HEK293 (cell line): ENCODE measurements at regions not wholly inside any gene's neighbourhood (a gene's known extent, or its start where the extent isn't known, plus 50 kb on each side); places are given as distances from the start of the nearest gene placed in this dataset.

Experiments
- CTCF ChIA-PET: fragments of 350-600 bp; formaldehyde crosslinking; extraction: SDS; loops from one replicate; lab custom pipeline; 2021; ENCODE audit warnings: antibody characterized with exemption; lab: Yijun Ruan, JAX
- POLR2A ChIA-PET: fragments of 300-600 bp; formaldehyde crosslinking; extraction: SDS; loops from one replicate; lab custom pipeline; 2020; ENCODE audit warnings: antibody characterized with exemption, inconsistent platforms; lab: Yijun Ruan, JAX
- H3K27ac ChIP-seq: fragments of 200-500 bp; sonication (Bioruptor generic); 2 replicates; pipeline ENCODE4 v1.5.1; 2014; ENCODE audit warnings: low read depth, low read length, control low read depth, inconsistent platforms; ENCODE audit errors: extremely low read depth
- H3K36me3 ChIP-seq, 2 experiments: fragments of 200-500 bp in 1 of 2; sonication (Bioruptor generic) in 1 of 2; 1 replicate in 1 of 2; 2 replicates in 1 of 2; pipeline ENCODE4 v1.5.1; 2014 to 2017; ENCODE audit warnings: inconsistent platforms in 2 of 2, low read length in 2 of 2; ENCODE audit not compliant: control insufficient read depth in 2 of 2, insufficient read depth in 1 of 2
- H3K4me1 ChIP-seq: fragments of 200-500 bp; sonication (Bioruptor generic); 2 replicates; pipeline ENCODE4 v1.5.1; 2014; ENCODE audit warnings: mild to moderate bottlenecking, low read length, inconsistent platforms; ENCODE audit not compliant: control insufficient read depth, insufficient read depth
- H3K4me3 ChIP-seq: 2 replicates; pipeline ENCODE4 v1.5.1; 2011; ENCODE audit warnings: low read depth, mild to moderate bottlenecking, control low read depth, low read length, moderate library complexity
- H3K9me3 ChIP-seq: fragments of 200-500 bp; sonication (Bioruptor generic); 2 replicates; pipeline ENCODE4 v1.5.1; 2014; ENCODE audit warnings: low read depth, low read length, inconsistent platforms; ENCODE audit not compliant: control insufficient read depth, insufficient read depth
- CTCF ChIP-seq: fragments of 450-650 bp; formaldehyde crosslinking; IDR thresholded peaks from 2 replicates; pipeline ENCODE4 v1.5.1; 2016; ENCODE audit warnings: missing biosample characterization, missing genetic modification characterization
- HOXC10 ChIP-seq: sonication (generic); formaldehyde crosslinking; IDR thresholded peaks from 2 replicates; pipeline ENCODE4 v1.8.1; 2023; ENCODE audit warnings: mild to moderate bottlenecking, missing genetic modification reagents
- ZFP69B ChIP-seq: fragments of 450-650 bp; formaldehyde crosslinking; IDR thresholded peaks from 2 replicates; pipeline ENCODE4 v1.5.1; 2016; ENCODE audit warnings: missing biosample characterization, missing genetic modification characterization
- ZNF19 ChIP-seq: fragments of 450-650 bp; formaldehyde crosslinking; IDR thresholded peaks from 2 replicates; pipeline ENCODE4; 2016; ENCODE audit warnings: missing biosample characterization, missing genetic modification characterization, low read depth
- ZNF280D ChIP-seq: fragments of 450-650 bp; formaldehyde crosslinking; IDR thresholded peaks from 2 replicates; pipeline ENCODE4 v1.5.1; 2016; ENCODE audit warnings: missing biosample characterization, missing genetic modification characterization
- ZNF354C ChIP-seq: fragments of 450-650 bp; formaldehyde crosslinking; IDR thresholded peaks from 2 replicates; pipeline ENCODE4 v1.5.1; 2016; ENCODE audit warnings: missing biosample characterization, missing genetic modification characterization, low read depth, borderline replicate concordance
- ZNF366 ChIP-seq: fragments of 450-650 bp; formaldehyde crosslinking; conservative IDR thresholded peaks from 2 replicates; pipeline ENCODE4 v1.5.1; 2016; ENCODE audit warnings: missing biosample characterization, missing genetic modification characterization
- ZNF639 ChIP-seq: fragments of 450-650 bp; formaldehyde crosslinking; IDR thresholded peaks from 2 replicates; pipeline ENCODE4 v1.5.1; 2016; ENCODE audit warnings: missing biosample characterization, missing genetic modification characterization
- ZNF654 ChIP-seq: fragments of 450-650 bp; formaldehyde crosslinking; IDR thresholded peaks from 2 replicates; pipeline ENCODE4 v1.5.1; 2016; ENCODE audit warnings: low read depth, missing biosample characterization, missing genetic modification characterization
- ZNF658 ChIP-seq: fragments of 450-650 bp; formaldehyde crosslinking; IDR thresholded peaks from 2 replicates; pipeline ENCODE4; 2016; ENCODE audit warnings: missing biosample characterization, missing genetic modification characterization
- ZSCAN30 ChIP-seq: fragments of 450-650 bp; IDR thresholded peaks from 2 replicates; pipeline ENCODE4 v1.5.1; 2018; ENCODE audit warnings: missing biosample characterization, mild to moderate bottlenecking, missing genetic modification characterization, moderate library complexity

GRCh38 chr10:10788761-10789160 is 228.9 kb upstream of the CELF2 start:
- Histone ChIP-seq H3K4me1 (peaks cover 9% of the 10 kb centered on the region), H3K36me3 (no peaks in the 10 kb centered on the region), H3K4me3 (no peak overlapping the region), H3K9me3 (no peaks in the 10 kb centered on the region), H3K27ac (no peak overlapping the region)
- no peak for TF ChIP-seq ZSCAN30 (tag by site-specific recombination)
- no peak for TF ChIP-seq CTCF
- no peak for TF ChIP-seq ZNF639 (tag by site-specific recombination)
- CTCF ChIA-PET: interaction anchor here (0.5 to 0.6 kb wide), 2 partner anchors 113 to 128 kb away, joined by 3 to 4 read pairs; no protein-coding TSS in a partner anchor
- POLR2A ChIA-PET: no interaction called here

- no peak overlapping the region for H3K27ac ChIP-seq
- ChIA-PET CTCF (interaction anchor here (0.6 kb wide), 1 partner anchor 373 kb away, joined by 3 read pairs; no protein-coding TSS in a partner anchor), POLR2A (no interaction called here)
- H3K4me1 ChIP-seq: peaks cover 11% of the 10 kb centered on the region
- no peaks in the 10 kb centered on the region for H3K9me3 ChIP-seq
- no peaks in the 10 kb centered on the region for H3K36me3 ChIP-seq
- TF ChIP-seq ZNF658 (tag by site-specific recombination) (no peak), ZNF366 (tag by site-specific recombination) (peak; percentile 57)
- no peak overlapping the region for H3K4me3 ChIP-seq
These were observed 225.8 kb upstream of the CELF2 start for GRCh38 chr10:10791869-10792268.

- no peak for TF ChIP-seq CTCF
- TF ChIP-seq, all 188 proteins: peak for 0
- Histone ChIP-seq H3K36me3 (no peaks in the 10 kb centered on the region), H3K4me3 (no peak overlapping the region), H3K9me3 (no peaks in the 10 kb centered on the region), H3K27ac (no peak overlapping the region), H3K4me1 (peaks cover 16% of the 10 kb centered on the region)
- ChIA-PET POLR2A (no interaction called here), CTCF (interaction anchor here (0.9 kb wide), 1 partner anchor 13 kb away, joined by 5 read pairs; no protein-coding TSS in a partner anchor)
These were observed 225.0 kb upstream of the CELF2 start for GRCh38 chr10:10792681-10793080.

- TF ChIP-seq HOXC10 (CRISPR knock-in tag) (no peak), ZFP69B (tag by site-specific recombination) (no peak), ZNF654 (tag by site-specific recombination) (no peak), ZNF354C (no peak), ZNF19 (no peak), ZNF280D (tag by site-specific recombination) (no peak)
- TF ChIP-seq, all 188 proteins: peak for 0
- Histone ChIP-seq H3K4me3 (no peak overlapping the region), H3K9me3 (no peaks in the 10 kb centered on the region), H3K27ac (no peak overlapping the region), H3K36me3 (no peaks in the 10 kb centered on the region), H3K4me1 (peaks cover 16% of the 10 kb centered on the region)
- ChIA-PET POLR2A (no interaction called here), CTCF (interaction anchor here (0.7 kb wide), 1 partner anchor 21 kb away, joined by 4 read pairs; no protein-coding TSS in a partner anchor)
These were observed 223.6 kb upstream of the CELF2 start for GRCh38 chr10:10794046-10794445.
